GM23248 (cell line): ENCODE measurements at regions not wholly inside any gene's neighbourhood (a gene's known extent, or its start where the extent isn't known, plus 50 kb on each side); places are given as distances from the start of the nearest gene placed in this dataset.

ENCODE experiments used
- DNase-seq: peaks from one replicate; pipeline ENCODE4 v3.0.0-alpha.2; 2015
- H2AFZ ChIP-seq: fragments of 200-600 bp; sonication (generic); 2 replicates; pipeline ENCODE4 v1.6.1; 2016; ENCODE audit warnings: antibody characterized with exemption
- H3F3A ChIP-seq: fragments of 200-600 bp; sonication (generic); 2 replicates; pipeline ENCODE4 v1.6.1; 2016; ENCODE audit warnings: mild to moderate bottlenecking, antibody characterized with exemption, mixed run types; ENCODE audit not compliant: insufficient read depth
- H3K27ac ChIP-seq: fragments of 200-600 bp; sonication (generic); 2 replicates; pipeline ENCODE4 v1.5.1; 2016; ENCODE audit warnings: mild to moderate bottlenecking
- H3K27me3 ChIP-seq: fragments of 200-600 bp; sonication (generic); replicated peaks from 2 replicates; pipeline ENCODE4 v1.6.1; 2016; ENCODE audit warnings: mild to moderate bottlenecking; ENCODE audit not compliant: insufficient read depth
- H3K36me3 ChIP-seq: fragments of 200-600 bp; sonication (generic); 2 replicates; pipeline ENCODE4 v1.6.1; 2016; ENCODE audit warnings: low read depth, mild to moderate bottlenecking
- H3K4me1 ChIP-seq: fragments of 200-600 bp; sonication (generic); 2 replicates; pipeline ENCODE4 v1.6.1; 2016; ENCODE audit warnings: mild to moderate bottlenecking; ENCODE audit not compliant: insufficient read depth
- H3K4me2 ChIP-seq: fragments of 200-600 bp; sonication (generic); one replicate; pipeline ENCODE4 v1.6.1; 2016; ENCODE audit warnings: mild to moderate bottlenecking; ENCODE audit not compliant: unreplicated experiment
- H3K4me3 ChIP-seq: fragments of 200-600 bp; sonication (generic); 2 replicates; pipeline ENCODE4 v1.5.1; 2016; ENCODE audit warnings: mild to moderate bottlenecking
- H3K79me2 ChIP-seq: fragments of 200-600 bp; sonication (generic); 2 replicates; pipeline ENCODE4 v1.6.1; 2016; ENCODE audit warnings: mild to moderate bottlenecking; ENCODE audit not compliant: insufficient read depth
- H3K9ac ChIP-seq: fragments of 200-600 bp; sonication (generic); 2 replicates; pipeline ENCODE4 v1.6.1; 2016; ENCODE audit warnings: mild to moderate bottlenecking
- H3K9me2 ChIP-seq: fragments of 200-600 bp; sonication (generic); 2 replicates; pipeline ENCODE4 v1.6.1; 2016; ENCODE audit warnings: mixed run types, mild to moderate bottlenecking, moderate library complexity; ENCODE audit not compliant: insufficient read depth
- H3K9me3 ChIP-seq: fragments of 200-600 bp; sonication (generic); one replicate; pipeline ENCODE4 v1.6.1; 2017; ENCODE audit warnings: low read depth
- H4K20me1 ChIP-seq: fragments of 200-600 bp; sonication (generic); 2 replicates; pipeline ENCODE4 v1.6.0; 2016; ENCODE audit not compliant: insufficient read depth
- EZH2 ChIP-seq: fragments of 200-600 bp; sonication (generic); IDR thresholded peaks from 2 replicates; pipeline ENCODE4 v1.6.1; 2018; ENCODE audit warnings: antibody characterized with exemption, mild to moderate bottlenecking; ENCODE audit not compliant: insufficient read depth, poor library complexity, severe bottlenecking
- EZH2phosphoT487 ChIP-seq: fragments of 200-600 bp; sonication (generic); IDR thresholded peaks from 2 replicates; pipeline ENCODE4 v1.6.1; 2018; ENCODE audit warnings: antibody characterized with exemption, moderate library complexity, mild to moderate bottlenecking, low read depth; ENCODE audit not compliant: insufficient read depth
- WGBS, 2 experiments: methylation state at CpG; one replicate each; pipeline ENCODE4 v1.1.6; 2015 to 2017; ENCODE audit warnings: low lambda C conversion rate in 2 of 2, low coverage in 1 of 2; ENCODE audit errors: missing lambda C conversion rate in 2 of 2; 5-methylcytosine and 5-hydroxymethylcytosine counted together
- in situ Hi-C: fragments of 300-500 bp; cut with MboI; formaldehyde crosslinking; loops from 2 replicates; pipeline ENCODE4 v1.15.0; 2020

DNA sequence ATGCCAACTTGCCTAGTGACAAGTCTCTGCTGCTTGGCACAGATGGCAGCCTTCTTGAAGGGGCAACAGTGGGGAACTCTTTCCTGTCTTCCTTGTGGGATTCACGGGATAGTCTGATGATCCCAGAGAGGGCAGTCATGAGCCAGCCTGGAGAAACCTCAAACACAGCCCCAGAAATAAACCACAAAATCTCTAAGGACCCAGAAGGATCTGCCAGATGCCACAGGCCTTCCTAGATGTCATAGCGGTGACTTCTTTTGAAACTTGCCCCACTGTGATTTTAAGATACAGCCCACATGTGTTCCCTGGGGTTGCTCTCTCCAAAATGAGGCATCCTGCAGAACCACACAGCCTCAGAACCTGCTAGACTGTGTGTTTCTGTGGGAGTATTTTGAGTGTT lies 707.6 kb upstream of the TSPY4 start:
- Histone ChIP-seq H3K4me1 (no peaks in the 10 kb centered on the region), H3K79me2 (no peaks in the 10 kb centered on the region), H3K4me2 (no peak overlapping the region), H3K9me2 (no peaks in the 10 kb centered on the region), H3K9ac (no peak overlapping the region), H3K36me3 (no peaks in the 10 kb centered on the region), H3K27me3 (no peaks in the 10 kb centered on the region), H3K4me3 (no peak overlapping the region), H3K9me3 (no peaks in the 10 kb centered on the region), H3F3A (no peaks in the 10 kb centered on the region), H3K27ac (no peak overlapping the region), H2AFZ (no peak overlapping the region), H4K20me1 (no peaks in the 10 kb centered on the region)
- 55 to 57% methylated on average over 2 of the region's 2 CpGs for WGBS, 2 experiments
- peak; percentile 0 for DNase-seq
- TF ChIP-seq EZH2 (no peak), EZH2phosphoT487 (no peak)
- in situ Hi-C loops = loop anchor here (25.0 kb wide), 1 partner anchor 92 kb away; no protein-coding TSS in a partner anchor

DNA sequence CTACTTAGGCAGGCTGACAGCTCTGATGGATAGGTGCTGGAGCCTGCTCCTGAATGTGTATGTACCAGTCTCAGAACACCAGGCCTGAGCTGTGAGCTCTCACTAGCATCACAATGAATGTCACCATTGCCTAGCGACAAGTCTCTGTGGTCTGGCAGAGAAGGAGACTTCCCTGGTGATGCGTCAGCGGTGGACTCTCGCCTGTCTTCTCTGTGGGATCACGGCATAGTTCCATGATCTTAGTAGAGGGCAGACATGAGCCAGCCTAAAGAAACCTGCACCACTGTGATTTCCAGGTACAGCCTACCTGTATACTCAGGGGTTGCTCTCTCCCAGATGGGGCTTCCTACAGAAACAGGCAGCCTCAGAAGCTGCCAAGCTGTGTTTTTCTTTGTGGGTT lies 699.2 kb upstream of the TSPY4 start:
- Histone ChIP-seq H3K79me2 (no peaks in the 10 kb centered on the region), H4K20me1 (no peaks in the 10 kb centered on the region), H3K4me2 (no peak overlapping the region), H3K9ac (no peak overlapping the region), H3K36me3 (no peaks in the 10 kb centered on the region), H3K27ac (no peak overlapping the region), H3K9me3 (no peaks in the 10 kb centered on the region), H3K4me1 (no peaks in the 10 kb centered on the region), H3K9me2 (no peaks in the 10 kb centered on the region), H2AFZ (no peak overlapping the region), H3F3A (no peaks in the 10 kb centered on the region), H3K27me3 (no peaks in the 10 kb centered on the region), H3K4me3 (no peak overlapping the region)
- peak; percentile 1 for DNase-seq
- in situ Hi-C loops = loop anchor here (25.0 kb wide), 1 partner anchor 101 kb away; no protein-coding TSS in a partner anchor
- 59 to 77% methylated on average over 4 to 5 of the region's 5 CpGs for WGBS, 2 experiments
- TF ChIP-seq EZH2phosphoT487 (no peak), EZH2 (no peak)

DNA sequence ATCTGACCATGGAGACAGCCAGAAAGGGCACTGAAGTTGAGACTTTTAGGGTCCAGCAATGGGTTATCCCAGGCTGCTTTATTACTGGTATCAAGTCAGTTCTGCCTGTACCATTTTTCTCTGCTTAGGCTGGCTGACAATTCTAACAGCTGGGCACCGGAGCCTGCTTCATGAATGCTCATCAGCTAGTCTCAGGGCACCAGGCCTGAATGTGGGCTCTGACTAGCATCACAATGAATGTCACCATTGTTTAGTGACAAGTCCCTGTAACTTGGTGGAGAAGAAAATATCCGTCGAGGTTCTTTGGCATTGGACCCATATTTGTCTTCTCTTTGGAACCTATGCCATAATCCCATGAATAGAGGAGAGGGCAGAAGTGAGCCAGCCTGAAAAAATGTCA lies 692.3 kb upstream of the TSPY4 start:
- H3K9me3 ChIP-seq = no peaks in the 10 kb centered on the region
- no peaks in the 10 kb centered on the region for H3K27me3 ChIP-seq
- H3K36me3 ChIP-seq = no peaks in the 10 kb centered on the region
- WGBS, 2 experiments = 48 to 76% methylated on average over 2 to 3 of the region's 3 CpGs
- no peak overlapping the region for H2AFZ ChIP-seq
- TF ChIP-seq EZH2phosphoT487 (no peak), EZH2 (no peak)
- H3K79me2 ChIP-seq = no peaks in the 10 kb centered on the region
- H3K4me1 ChIP-seq = no peaks in the 10 kb centered on the region
- H3K4me3 ChIP-seq = no peak overlapping the region
- H3K4me2 ChIP-seq = no peak overlapping the region
- H3F3A ChIP-seq = no peaks in the 10 kb centered on the region
- H3K9ac ChIP-seq = no peak overlapping the region
- DNase-seq = no peak
- in situ Hi-C loops = loop anchor here (25.0 kb wide), 1 partner anchor 108 kb away; no protein-coding TSS in a partner anchor
- H3K9me2 ChIP-seq = no peaks in the 10 kb centered on the region
- H3K27ac ChIP-seq = no peak overlapping the region
- H4K20me1 ChIP-seq = no peaks in the 10 kb centered on the region

DNA sequence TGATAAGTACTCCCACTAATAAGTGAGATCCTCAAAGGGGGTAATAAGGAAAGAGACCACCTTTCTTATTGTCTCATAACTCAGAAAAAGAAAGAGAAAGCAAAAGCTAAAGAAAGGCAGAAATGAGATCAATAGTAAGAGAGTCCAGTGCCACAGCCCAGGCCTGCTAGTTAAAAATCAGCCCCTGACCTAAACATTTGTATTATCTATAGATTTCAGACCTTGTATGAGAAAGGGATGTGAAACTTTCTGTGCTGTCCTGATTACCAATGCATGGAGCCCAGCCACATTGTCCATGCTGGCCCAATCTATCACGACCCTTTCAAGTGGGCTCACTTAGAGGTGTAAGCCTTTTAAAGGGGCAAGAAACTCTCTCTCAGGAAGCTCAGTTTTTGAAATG lies 684.8 kb upstream of the TSPY4 start:
- TF ChIP-seq EZH2phosphoT487 = no peak
- no peak for TF ChIP-seq EZH2
- Histone ChIP-seq H4K20me1 (no peaks in the 10 kb centered on the region), H3K9me3 (no peaks in the 10 kb centered on the region), H3K4me2 (no peak overlapping the region), H2AFZ (no peak overlapping the region), H3K9ac (no peak overlapping the region), H3K4me3 (no peak overlapping the region), H3K4me1 (no peaks in the 10 kb centered on the region), H3F3A (no peaks in the 10 kb centered on the region), H3K36me3 (no peaks in the 10 kb centered on the region), H3K27ac (no peak overlapping the region), H3K27me3 (no peaks in the 10 kb centered on the region), H3K9me2 (no peaks in the 10 kb centered on the region), H3K79me2 (no peaks in the 10 kb centered on the region)
- no peak for DNase-seq
- WGBS, 2 experiments = 0% methylated on average over 1 of the region's 1 CpG
- in situ Hi-C loops = no loop called here

DNA sequence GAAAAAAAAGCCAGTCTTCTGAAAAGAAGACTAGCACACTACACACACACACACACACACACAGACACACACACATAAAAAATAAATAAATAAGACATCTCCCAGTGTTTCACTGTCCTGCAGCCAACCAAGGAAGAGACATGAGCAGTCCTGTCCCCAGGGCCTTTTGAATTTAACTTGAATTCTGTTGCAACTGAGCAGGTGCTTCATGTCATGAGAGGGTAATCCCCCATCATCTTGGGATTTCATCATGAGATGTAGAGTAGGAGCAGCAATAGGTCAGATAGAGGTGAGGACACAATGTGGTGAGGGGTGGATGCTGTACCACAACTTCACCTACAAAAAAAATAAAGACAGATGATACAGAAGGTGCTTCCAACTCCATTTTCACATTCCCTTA lies 682.2 kb upstream of the TSPY4 start:
- H2AFZ ChIP-seq = no peak overlapping the region
- H3K9me2 ChIP-seq = no peaks in the 10 kb centered on the region
- H3K27ac ChIP-seq = no peak overlapping the region
- H3K4me1 ChIP-seq = no peaks in the 10 kb centered on the region
- H3K79me2 ChIP-seq = no peaks in the 10 kb centered on the region
- H3K4me3 ChIP-seq = no peak overlapping the region
- no peak overlapping the region for H3K9ac ChIP-seq
- no peaks in the 10 kb centered on the region for H3F3A ChIP-seq
- no peaks in the 10 kb centered on the region for H3K27me3 ChIP-seq
- no peaks in the 10 kb centered on the region for H4K20me1 ChIP-seq
- H3K4me2 ChIP-seq = no peak overlapping the region
- no peaks in the 10 kb centered on the region for H3K36me3 ChIP-seq
- TF ChIP-seq EZH2 = no peak
- no peak for TF ChIP-seq EZH2phosphoT487
- in situ Hi-C loops = no loop called here
- no peaks in the 10 kb centered on the region for H3K9me3 ChIP-seq
- DNase-seq = no peak
